Esophagus muscularis mucosa (tissue), 4 donors: ENCODE measurements at regions not wholly inside any gene's neighbourhood (a gene's known extent, or its start where the extent isn't known, plus 50 kb on each side); places are given as distances from the start of the nearest gene placed in this dataset.

Experiments used
- DNase-seq: peaks from one replicate; pipeline ENCODE4 v3.0.0-alpha.2; 2017; ENCODE audit errors: extremely low spot score
- H3K27ac ChIP-seq, 4 donors: fragments of 200-600 bp; sonication (generic); replicated peaks in 1 of 4; 1 replicate in 3 of 4; 2 replicates in 1 of 4; pipeline ENCODE4 v1.5.1; 2016 to 2019; ENCODE audit warnings: mild to moderate bottlenecking in 1 of 4
- H3K27me3 ChIP-seq, 4 donors: fragments of 200-600 bp; sonication (generic); one replicate each; pipeline versions ENCODE4 v1.5.1 to v1.6.0; 2016 to 2019
- H3K36me3 ChIP-seq, 4 donors: fragments of 200-600 bp; sonication (generic); one replicate each; pipeline ENCODE4 v1.5.1; 2016 to 2019
- H3K4me1 ChIP-seq, 4 donors: fragments of 200-600 bp; sonication (generic); one replicate each; pipeline ENCODE4 v1.5.1; 2016 to 2019
- H3K4me3 ChIP-seq, 4 donors: fragments of 200-600 bp; sonication (generic); 1 replicate in 2 of 4; 2 replicates in 2 of 4; pipeline ENCODE4 v1.5.1; 2016 to 2019; ENCODE audit warnings: mild to moderate bottlenecking in 4 of 4, moderate library complexity in 1 of 4
- H3K9me3 ChIP-seq, 4 donors: fragments of 200-600 bp; sonication (generic); 1 replicate in 3 of 4; 2 replicates in 1 of 4; pipeline ENCODE4 v1.5.1; 2016 to 2019
- EP300 ChIP-seq: sonication (generic); formaldehyde crosslinking; IDR thresholded peaks from one replicate; pipeline ENCODE4 v1.6.1; 2017; ENCODE audit warnings: antibody characterized with exemption
- POLR2A ChIP-seq: fragments of 450-650 bp; IDR thresholded peaks from one replicate; pipeline ENCODE4 v1.6.1; 2017; ENCODE audit warnings: antibody characterized with exemption, moderate library complexity, mild to moderate bottlenecking, low read depth
- POLR2AphosphoS5 ChIP-seq, 2 donors: sonication (generic); formaldehyde crosslinking; IDR thresholded peaks; one replicate each; pipeline ENCODE4 v1.6.1; 2017; ENCODE audit warnings: antibody characterized with exemption in 2 of 2
- WGBS: methylation state at CpG from one replicate; pipeline ENCODE4 v1.1.5; 2018; 5-methylcytosine and 5-hydroxymethylcytosine counted together
- intact Hi-C: fragments of 100-400 bp; cut with DNase I; formaldehyde crosslinking; loops from one replicate; pipeline ENCODE4 v1.15.1; 2023
- TF ChIP-seq, protein P1 (sequence below), 3 experiments: fragments of 200-600 bp in 2 of 3; fragments of 450-650 bp in 1 of 3; sonication (generic) in 2 of 3; IDR thresholded peaks; one replicate each; pipeline ENCODE4 v1.5.1; 2017 to 2019; ENCODE audit warnings: antibody characterized with exemption in 3 of 3, mild to moderate bottlenecking in 2 of 3, moderate library complexity in 1 of 3

DNA sequence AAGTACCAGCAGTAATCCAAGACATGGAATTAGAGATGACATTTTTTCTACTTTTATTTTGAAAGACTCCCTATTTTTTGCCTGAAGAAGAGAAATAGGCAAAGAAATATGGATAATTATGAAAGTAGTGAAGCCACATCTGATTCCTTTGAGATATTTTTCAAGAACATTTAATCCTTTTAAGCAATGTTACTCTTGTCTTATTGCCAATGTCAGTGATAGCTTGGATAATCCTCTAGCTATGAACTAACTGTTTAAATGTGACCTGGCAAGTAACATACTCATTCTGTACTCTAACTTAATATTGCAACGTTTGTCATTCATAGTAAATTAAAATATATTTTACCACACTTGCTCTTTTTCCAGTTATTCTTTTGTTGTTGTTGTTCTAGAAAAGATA, 181.3 kb downstream of the VEGFC start:
- 3% methylated on average over 1 of the region's 1 CpG for WGBS
- Histone ChIP-seq H3K36me3 (no peaks in the 10 kb centered on the region), H3K4me1 (peaks cover 0 to 8% (median 0%) of the 10 kb centered on the region in 4 donors), H3K27ac (no peak overlapping the region), H3K27me3 (no peaks in the 10 kb centered on the region), H3K4me3 (no peak overlapping the region), H3K9me3 (no peaks in the 10 kb centered on the region)
- intact Hi-C loops = no loop called here
- no peak for TF ChIP-seq EP300
- TF ChIP-seq, protein P1, sequence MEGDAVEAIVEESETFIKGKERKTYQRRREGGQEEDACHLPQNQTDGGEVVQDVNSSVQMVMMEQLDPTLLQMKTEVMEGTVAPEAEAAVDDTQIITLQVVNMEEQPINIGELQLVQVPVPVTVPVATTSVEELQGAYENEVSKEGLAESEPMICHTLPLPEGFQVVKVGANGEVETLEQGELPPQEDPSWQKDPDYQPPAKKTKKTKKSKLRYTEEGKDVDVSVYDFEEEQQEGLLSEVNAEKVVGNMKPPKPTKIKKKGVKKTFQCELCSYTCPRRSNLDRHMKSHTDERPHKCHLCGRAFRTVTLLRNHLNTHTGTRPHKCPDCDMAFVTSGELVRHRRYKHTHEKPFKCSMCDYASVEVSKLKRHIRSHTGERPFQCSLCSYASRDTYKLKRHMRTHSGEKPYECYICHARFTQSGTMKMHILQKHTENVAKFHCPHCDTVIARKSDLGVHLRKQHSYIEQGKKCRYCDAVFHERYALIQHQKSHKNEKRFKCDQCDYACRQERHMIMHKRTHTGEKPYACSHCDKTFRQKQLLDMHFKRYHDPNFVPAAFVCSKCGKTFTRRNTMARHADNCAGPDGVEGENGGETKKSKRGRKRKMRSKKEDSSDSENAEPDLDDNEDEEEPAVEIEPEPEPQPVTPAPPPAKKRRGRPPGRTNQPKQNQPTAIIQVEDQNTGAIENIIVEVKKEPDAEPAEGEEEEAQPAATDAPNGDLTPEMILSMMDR (IDR thresholded peaks at IDR 0.05) = no peak
- TF ChIP-seq POLR2A = no peak
- no peak for TF ChIP-seq POLR2AphosphoS5 (IDR thresholded peaks at IDR 0.05)
- no peak for DNase-seq

DNA sequence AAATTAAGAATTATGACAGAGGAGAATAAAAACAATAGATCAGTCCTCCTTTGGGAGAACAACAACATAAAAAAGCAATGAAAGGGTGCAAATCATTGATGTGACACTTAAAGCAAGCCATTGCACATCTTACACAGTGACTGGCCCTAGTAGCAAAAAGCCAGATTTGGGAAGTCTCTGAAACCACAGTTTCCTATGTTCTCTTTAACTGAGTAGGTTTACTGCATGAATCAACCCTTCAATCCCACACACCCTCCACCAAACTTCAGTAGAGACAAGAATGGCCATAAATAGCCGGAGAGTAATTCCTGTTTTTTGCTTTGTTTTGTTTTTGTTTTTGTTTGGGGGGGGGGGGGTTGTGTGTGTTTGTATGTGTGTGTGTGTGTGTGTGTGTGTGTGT, 180.8 kb downstream of the VEGFC start:
- intact Hi-C loops = no loop called here
- WGBS = 65% methylated on average over 1 of the region's 1 CpG
- no peaks in the 10 kb centered on the region for H3K9me3 ChIP-seq

DNA sequence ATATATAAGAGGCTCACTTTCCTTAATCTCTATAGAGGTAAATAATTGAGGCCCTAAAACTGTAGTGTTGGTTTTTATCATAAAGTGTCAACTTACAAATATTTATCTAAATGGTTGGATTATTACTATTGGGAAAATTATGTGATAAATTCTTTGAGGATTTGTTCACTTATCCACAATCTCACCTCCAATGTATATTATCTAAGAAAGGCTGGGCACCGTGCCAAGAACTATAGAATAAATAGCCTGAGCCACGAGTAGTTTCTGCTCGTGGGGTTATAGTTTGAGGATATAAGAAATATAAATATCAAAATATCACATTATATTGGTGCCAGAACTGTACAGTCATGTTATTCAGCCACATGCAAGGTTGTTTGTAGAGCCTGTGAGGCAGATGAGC, 177.9 kb downstream of the VEGFC start:
- no peaks in the 10 kb centered on the region for H3K36me3 ChIP-seq
- TF ChIP-seq, protein P1 (IDR thresholded peaks at IDR 0.05) = no peak
- no peak for TF ChIP-seq POLR2AphosphoS5 (IDR thresholded peaks at IDR 0.05)
- TF ChIP-seq EP300 = no peak
- no peak for TF ChIP-seq POLR2A
- peaks cover 0 to 8% (median 0%) of the 10 kb centered on the region in 4 donors for H3K4me1 ChIP-seq
- H3K9me3 ChIP-seq = no peaks in the 10 kb centered on the region
- WGBS = 50% methylated on average over 3 of the region's 3 CpGs
- H3K27ac ChIP-seq = no peak overlapping the region
- H3K27me3 ChIP-seq = no peaks in the 10 kb centered on the region
- DNase-seq = no peak
- intact Hi-C loops = no loop called here
- H3K4me3 ChIP-seq = no peak overlapping the region

More for the DNA sequence above, 180.8 kb downstream of the VEGFC start:
- TF ChIP-seq POLR2AphosphoS5 (IDR thresholded peaks at IDR 0.05) = no peak
- no peak for TF ChIP-seq POLR2A
- H3K4me1 ChIP-seq = peaks cover 0 to 8% (median 0%) of the 10 kb centered on the region in 4 donors
- no peak overlapping the region for H3K27ac ChIP-seq
- H3K4me3 ChIP-seq = no peak overlapping the region
- H3K36me3 ChIP-seq = no peaks in the 10 kb centered on the region
- no peak for DNase-seq
- H3K27me3 ChIP-seq = no peaks in the 10 kb centered on the region

DNA sequence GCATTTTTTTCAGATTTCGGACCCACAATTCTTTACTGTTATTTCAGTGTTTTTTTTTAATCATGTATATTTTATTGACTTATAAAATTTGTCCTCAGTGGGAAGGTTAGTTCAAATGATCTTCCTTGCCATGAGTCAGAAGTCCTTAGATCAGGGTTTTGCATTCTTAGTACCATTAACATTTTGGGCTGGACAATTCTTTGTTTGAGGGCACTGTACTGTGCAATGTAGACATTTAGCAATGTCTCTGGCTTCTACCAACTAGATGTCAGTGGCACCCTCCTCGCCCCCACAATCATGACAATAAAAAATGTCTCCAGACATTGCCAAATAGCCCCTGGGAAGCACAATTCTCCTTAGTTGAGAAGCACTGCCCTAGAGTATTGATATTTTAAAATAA, 176.6 kb downstream of the VEGFC start:
- 89% methylated on average over 2 of the region's 2 CpGs for WGBS
- intact Hi-C loops = no loop called here

DNA sequence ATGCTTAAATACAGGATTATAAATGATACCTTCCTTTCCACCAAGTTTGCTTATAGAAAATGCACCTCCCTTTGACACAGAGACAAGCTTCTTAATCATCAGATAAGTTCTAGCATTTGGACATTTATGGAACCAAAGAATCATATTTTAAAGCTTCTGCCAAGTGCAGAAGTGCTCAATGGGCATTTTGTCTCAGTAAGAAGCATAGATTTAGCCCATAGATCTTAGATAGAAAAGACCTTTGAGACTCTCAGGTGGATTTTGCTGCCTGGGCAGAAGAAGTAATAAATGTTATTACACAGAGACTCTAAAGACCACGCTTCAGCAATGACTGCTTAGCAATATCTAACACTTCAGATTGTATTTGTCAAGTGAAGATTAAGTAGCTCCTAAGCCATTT, 174.6 kb downstream of the VEGFC start:
- no peak overlapping the region for H3K27ac ChIP-seq
- no peaks in the 10 kb centered on the region for H3K27me3 ChIP-seq
- no peak for DNase-seq
- intact Hi-C loops = no loop called here
- peaks cover 0 to 10% (median 6%) of the 10 kb centered on the region in 4 donors for H3K4me1 ChIP-seq
- TF ChIP-seq EP300 = no peak
- 83% methylated on average over 1 of the region's 1 CpG for WGBS
- no peak overlapping the region for H3K4me3 ChIP-seq
- no peaks in the 10 kb centered on the region for H3K9me3 ChIP-seq
- no peaks in the 10 kb centered on the region for H3K36me3 ChIP-seq

More for the DNA sequence above, 176.6 kb downstream of the VEGFC start:
- no peaks in the 10 kb centered on the region for H3K9me3 ChIP-seq
- TF ChIP-seq, protein P1 (IDR thresholded peaks at IDR 0.05) = no peak
- TF ChIP-seq POLR2AphosphoS5 (IDR thresholded peaks at IDR 0.05) = no peak
- TF ChIP-seq EP300 = no peak
- TF ChIP-seq POLR2A = no peak
- H3K27ac ChIP-seq = no peak overlapping the region
- H3K36me3 ChIP-seq = no peaks in the 10 kb centered on the region
- H3K4me3 ChIP-seq = no peak overlapping the region
- no peaks in the 10 kb centered on the region for H3K27me3 ChIP-seq
- DNase-seq = no peak
- peaks cover 0 to 8% (median 0%) of the 10 kb centered on the region in 4 donors for H3K4me1 ChIP-seq

DNA sequence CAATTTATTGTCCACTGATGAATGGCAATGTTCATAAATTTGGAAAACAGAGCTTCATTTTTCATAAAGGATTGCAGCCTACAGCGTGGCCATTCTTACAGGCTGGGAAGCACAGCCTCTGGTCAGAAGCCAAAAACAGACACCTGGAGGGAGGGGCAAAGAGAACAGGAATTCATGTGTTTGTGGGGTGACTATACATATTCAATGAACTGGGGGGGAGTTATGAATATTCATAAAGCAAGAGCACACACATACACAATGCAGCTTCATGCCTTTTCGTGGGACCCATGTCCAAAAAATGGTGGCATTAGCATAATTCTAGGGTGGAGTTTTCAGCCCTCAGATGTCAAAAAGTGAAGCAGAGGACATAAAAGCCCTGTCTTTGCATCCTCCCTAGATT, 173.3 kb downstream of the VEGFC start:
- DNase-seq = no peak
- intact Hi-C loops = no loop called here
- peaks cover 0 to 10% (median 6%) of the 10 kb centered on the region in 4 donors for H3K4me1 ChIP-seq
- WGBS = 91% methylated on average over 2 of the region's 2 CpGs
- H3K9me3 ChIP-seq = no peaks in the 10 kb centered on the region
- no peak for TF ChIP-seq EP300
- TF ChIP-seq POLR2AphosphoS5 (IDR thresholded peaks at IDR 0.05) = no peak
- TF ChIP-seq, protein P1 (IDR thresholded peaks at IDR 0.05) = no peak
- no peak for TF ChIP-seq POLR2A
- H3K27me3 ChIP-seq = no peaks in the 10 kb centered on the region
- no peak overlapping the region for H3K4me3 ChIP-seq
- H3K27ac ChIP-seq = no peak overlapping the region
- no peaks in the 10 kb centered on the region for H3K36me3 ChIP-seq
